GM18907 (cell line): ENCODE measurements at regions not wholly inside any gene's neighbourhood (a gene's known extent, or its start where the extent isn't known, plus 50 kb on each side); places are given as distances from the start of the nearest gene placed in this dataset.
"Not testable (repeated sequence)": the region's sequence is repeated elsewhere in the genome, so short reads cannot be mapped to it uniquely, and the experiment has no call there.

ENCODE experiments used
- ATAC-seq: cut with Tn5 transposase; IDR thresholded peaks from one replicate; pipeline ENCODE4 v1.9.1; 2021; ENCODE audit warnings: mild to moderate bottlenecking, moderate library complexity; ENCODE audit not compliant: unreplicated experiment

GRCh38 chr11:36774603-36775002 is 176.6 kb upstream of the RAG2 start:
- no peak for ATAC-seq

GRCh38 chr11:36763187-36763586 is 165.2 kb upstream of the RAG2 start:
- ATAC-seq, result no peak

GRCh38 chr11:36757075-36757474 is 159.0 kb upstream of the RAG2 start:
- ATAC-seq, result no peak

- no peak for ATAC-seq
Measured at GRCh38 chr11:36753960-36754359, 155.9 kb upstream of the RAG2 start.

- no peak for ATAC-seq
Measured at GRCh38 chr11:36751996-36752395, 154.0 kb upstream of the RAG2 start.

GRCh38 chr11:36751335-36751781 is 153.3 kb upstream of the RAG2 start:
- no peak for ATAC-seq

- no peak for ATAC-seq
Measured at GRCh38 chr11:36750349-36750748, 152.3 kb upstream of the RAG2 start.

GRCh38 chr11:36748836-36749235 is 150.8 kb upstream of the RAG2 start:
- ATAC-seq, result no peak

- peak; percentile 94 for ATAC-seq
Measured at GRCh38 chr11:36746886-36747710, 149.1 kb upstream of the RAG2 start.

- ATAC-seq, result no peak
Measured at GRCh38 chr11:36744375-36745168, 146.5 kb upstream of the RAG2 start.

GRCh38 chr11:36743039-36743438 is 145.0 kb upstream of the RAG2 start:
- peak; percentile 75 for ATAC-seq

GRCh38 chr11:36741515-36741914 is 143.5 kb upstream of the RAG2 start:
- ATAC-seq, result no peak

GRCh38 chr11:36738292-36738861 is 140.3 kb upstream of the RAG2 start:
- ATAC-seq, result no peak

- no peak for ATAC-seq
Measured at GRCh38 chr11:36736103-36736502, 138.1 kb upstream of the RAG2 start.

GRCh38 chr11:36733721-36734120 is 135.7 kb upstream of the RAG2 start:
- ATAC-seq, result not testable (repeated sequence)

- no peak for ATAC-seq
Measured at GRCh38 chr11:36730761-36731160, 132.7 kb upstream of the RAG2 start.

- ATAC-seq, result no peak
Measured at GRCh38 chr11:36729825-36730224, 131.8 kb upstream of the RAG2 start.

- ATAC-seq, result no peak
Measured at GRCh38 chr11:36726420-36726819, 128.4 kb upstream of the RAG2 start.

- ATAC-seq, result peak; percentile 92
Measured at GRCh38 chr11:36724742-36725385, 126.8 kb upstream of the RAG2 start.

- ATAC-seq, result no peak
Measured at GRCh38 chr11:36722421-36722820, 124.4 kb upstream of the RAG2 start.
